DOHH2 (cell line): ENCODE measurements at regions not wholly inside any gene's neighbourhood (a gene's known extent, or its start where the extent isn't known, plus 50 kb on each side); places are given as distances from the start of the nearest gene placed in this dataset.
"Not testable (repeated sequence)": the region's sequence is repeated elsewhere in the genome, so short reads cannot be mapped to it uniquely, and the experiment has no call there.

Experiments used
- H3F3A ChIP-seq: fragments of 200-600 bp; sonication (generic), shearing (Covaris generic); 2 replicates; pipeline ENCODE4 v1.6.0; 2016; ENCODE audit warnings: antibody characterized with exemption, mild to moderate bottlenecking; ENCODE audit not compliant: control insufficient read depth, insufficient read depth
- H3K27ac ChIP-seq: fragments of 200-600 bp; sonication (generic); 2 replicates; pipeline ENCODE4 v1.5.1; 2014; ENCODE audit warnings: low read depth, mild to moderate bottlenecking, low read length, moderate library complexity
- H3K27me3 ChIP-seq: fragments of 200-600 bp; sonication (generic); 2 replicates; pipeline ENCODE4 v1.6.1; 2014; ENCODE audit warnings: mild to moderate bottlenecking, low read length, mixed read lengths; ENCODE audit not compliant: control insufficient read depth
- H3K36me3 ChIP-seq: fragments of 200-600 bp; sonication (generic); 2 replicates; pipeline ENCODE4 v1.6.1; 2014; ENCODE audit warnings: mild to moderate bottlenecking, low read length, moderate library complexity, mixed read lengths; ENCODE audit not compliant: control insufficient read depth
- H3K4me1 ChIP-seq: fragments of 200-600 bp; sonication (generic); 2 replicates; pipeline ENCODE4 v1.6.1; 2014; ENCODE audit warnings: mild to moderate bottlenecking, low read length, mixed read lengths; ENCODE audit not compliant: control insufficient read depth
- H3K4me2 ChIP-seq: fragments of 200-600 bp; sonication (generic); 2 replicates; pipeline ENCODE4 v1.6.0; 2014; ENCODE audit warnings: mild to moderate bottlenecking, low read length, moderate library complexity
- H3K4me3 ChIP-seq: fragments of 200-600 bp; sonication (generic); 2 replicates; pipeline ENCODE4 v1.5.1; 2014; ENCODE audit warnings: mild to moderate bottlenecking, low read length, mixed read lengths
- H3K79me2 ChIP-seq: fragments of 200-600 bp; sonication (generic); 2 replicates; pipeline ENCODE4 v1.6.1; 2014; ENCODE audit warnings: mild to moderate bottlenecking, low read length, mixed read lengths; ENCODE audit not compliant: control insufficient read depth
- H3K9me2 ChIP-seq: fragments of 200-600 bp; sonication (generic); replicated peaks from 2 replicates; pipeline ENCODE4 v1.6.1; 2014; ENCODE audit warnings: mild to moderate bottlenecking, low read length, mixed read lengths; ENCODE audit not compliant: control insufficient read depth
- H3K9me3 ChIP-seq: fragments of 200-600 bp; sonication (generic); 2 replicates; pipeline ENCODE4 v1.6.1; 2014; ENCODE audit warnings: antibody characterized with exemption, low read length, mixed read lengths; ENCODE audit not compliant: control insufficient read depth, insufficient read depth
- H4K20me1 ChIP-seq: fragments of 200-600 bp; sonication (generic); 2 replicates; pipeline ENCODE4 v1.6.0; 2014; ENCODE audit warnings: low read depth, mild to moderate bottlenecking, antibody characterized with exemption, low read length, moderate library complexity; ENCODE audit not compliant: control insufficient read depth, insufficient read depth
- CTCF ChIP-seq: fragments of 200-600 bp; sonication (generic); IDR thresholded peaks from one replicate; pipeline ENCODE4 v1.5.1; 2014; ENCODE audit warnings: antibody characterized with exemption, mild to moderate bottlenecking, low read depth, low read length; ENCODE audit not compliant: poor library complexity, severe bottlenecking
- EZH2phosphoT487 ChIP-seq: fragments of 200-600 bp; sonication (generic); IDR thresholded peaks from 2 replicates; pipeline ENCODE4 v1.6.1; 2017; ENCODE audit warnings: borderline replicate concordance, mild to moderate bottlenecking, antibody characterized with exemption, low read length, moderate library complexity, mixed read lengths

GRCh38 chr1:70587872-70588366, 176.9 kb downstream of the CTH start:
- Histone ChIP-seq H3K4me1 (no peaks in the 10 kb centered on the region), H3K36me3 (no peaks in the 10 kb centered on the region), H3K27ac (no peak overlapping the region), H3F3A (no peaks in the 10 kb centered on the region), H3K27me3 (no peaks in the 10 kb centered on the region), H3K9me3 (no peaks in the 10 kb centered on the region), H3K9me2 (no peaks in the 10 kb centered on the region), H4K20me1 (no peaks in the 10 kb centered on the region), H3K4me2 (no peak overlapping the region), H3K79me2 (no peaks in the 10 kb centered on the region), H3K4me3 (no peak overlapping the region)
- TF ChIP-seq CTCF (no peak), EZH2phosphoT487 (no peak)

GRCh38 chr1:70593551-70593950, 182.5 kb downstream of the CTH start:
- H3K9me2 ChIP-seq, H3K4me3 ChIP-seq, H3K9me3 ChIP-seq, H3K4me1 ChIP-seq, H3K79me2 ChIP-seq, H3K27ac ChIP-seq, H3K4me2 ChIP-seq, H3F3A ChIP-seq, H4K20me1 ChIP-seq, H3K27me3 ChIP-seq, H3K36me3 ChIP-seq: not testable (repeated sequence)

GRCh38 chr1:70608815-70609214, 197.7 kb downstream of the CTH start:
- Histone ChIP-seq H3K4me1 (no peaks in the 10 kb centered on the region), H3K4me2 (no peak overlapping the region), H3K27me3 (no peaks in the 10 kb centered on the region), H3F3A (no peaks in the 10 kb centered on the region), H3K9me2 (no peaks in the 10 kb centered on the region), H4K20me1 (no peaks in the 10 kb centered on the region), H3K9me3 (no peaks in the 10 kb centered on the region), H3K4me3 (no peak overlapping the region), H3K27ac (no peak overlapping the region), H3K36me3 (no peaks in the 10 kb centered on the region), H3K79me2 (no peaks in the 10 kb centered on the region)
- TF ChIP-seq CTCF = no peak
- no peak for TF ChIP-seq EZH2phosphoT487

- not testable (repeated sequence) for H3K9me2 ChIP-seq, H3K79me2 ChIP-seq, H3K27ac ChIP-seq, H4K20me1 ChIP-seq, H3K27me3 ChIP-seq, H3K36me3 ChIP-seq, H3K4me2 ChIP-seq, H3K9me3 ChIP-seq, H3K4me1 ChIP-seq, H3F3A ChIP-seq, H3K4me3 ChIP-seq
These were observed 199.1 kb downstream of the CTH start for GRCh38 chr1:70610164-70610563.
